ENCODE measurements at regions not wholly inside any gene's neighbourhood (a gene's known extent, or its start where the extent isn't known, plus 50 kb on each side); places are given as distances from the start of the nearest gene placed in this dataset.
"Not testable (repeated sequence)": the region's sequence is repeated elsewhere in the genome, so short reads cannot be mapped to it uniquely, and the experiment has no call there.

- no peak for DNase-seq (ENCODE audit: low read depth)
Measured at GRCh38 chr12:13562915-13563742, 366.6 kb downstream of the EMP1 start.

DNA sequence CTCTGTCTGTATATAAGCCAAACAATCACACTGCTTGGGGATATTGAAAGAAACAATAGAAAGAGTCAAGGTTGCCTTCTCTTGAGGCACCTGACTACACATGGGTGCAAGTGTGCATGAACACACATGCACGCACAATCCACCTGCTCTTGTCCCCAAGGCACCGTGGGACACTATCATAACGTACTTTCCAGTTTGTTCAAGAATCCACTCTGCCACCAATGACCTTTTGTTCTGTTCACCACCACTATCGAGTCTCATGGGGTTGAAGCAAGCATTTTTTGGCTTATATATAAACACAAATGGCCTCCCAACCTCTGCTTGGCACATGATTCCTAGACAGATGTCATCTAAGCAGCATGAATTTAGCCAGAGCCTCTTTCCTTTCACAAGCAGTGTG lies 365.4 kb downstream of the EMP1 start:
- no peak for DNase-seq (ENCODE audit: low read depth)

DNA sequence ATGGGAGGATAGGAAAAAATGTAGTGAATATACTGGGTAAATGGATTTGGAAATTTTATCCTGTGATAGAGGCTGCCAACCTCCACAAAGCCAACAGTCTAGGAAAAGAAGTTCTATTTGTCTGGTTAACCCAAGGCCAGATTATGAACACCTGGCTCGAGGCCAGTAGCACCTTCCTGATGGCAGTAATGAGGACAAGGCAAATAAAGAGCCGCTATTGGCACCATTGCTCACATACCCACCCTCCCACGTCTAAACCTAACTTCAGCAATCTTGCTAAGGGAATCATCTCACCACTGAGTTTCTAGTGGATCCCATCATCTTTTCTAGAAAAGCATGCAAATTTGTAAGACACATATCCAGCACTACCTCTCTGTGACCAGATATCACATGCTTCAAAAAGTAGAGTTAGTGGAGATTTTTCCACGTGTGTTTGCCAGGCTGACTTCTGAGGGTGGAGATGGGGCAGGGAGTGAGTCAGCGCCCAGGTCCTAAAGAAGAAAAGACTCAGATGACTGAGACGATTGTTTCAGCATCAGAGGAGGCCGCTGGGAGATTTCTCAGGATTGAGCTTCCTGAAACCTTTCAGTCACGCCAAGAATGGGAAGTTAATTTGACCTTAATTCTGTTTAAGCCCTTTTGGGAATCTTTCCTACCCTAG lies 362.9 kb downstream of the EMP1 start:
- DNase-seq (ENCODE audit: low read depth): no peak

- no peak for DNase-seq (ENCODE audit: low read depth)
Measured at GRCh38 chr12:13552830-13553229, 356.3 kb downstream of the EMP1 start.

- no peak for DNase-seq (ENCODE audit: low read depth)
Measured at GRCh38 chr12:13547283-13547682, 350.8 kb downstream of the EMP1 start.

DNA sequence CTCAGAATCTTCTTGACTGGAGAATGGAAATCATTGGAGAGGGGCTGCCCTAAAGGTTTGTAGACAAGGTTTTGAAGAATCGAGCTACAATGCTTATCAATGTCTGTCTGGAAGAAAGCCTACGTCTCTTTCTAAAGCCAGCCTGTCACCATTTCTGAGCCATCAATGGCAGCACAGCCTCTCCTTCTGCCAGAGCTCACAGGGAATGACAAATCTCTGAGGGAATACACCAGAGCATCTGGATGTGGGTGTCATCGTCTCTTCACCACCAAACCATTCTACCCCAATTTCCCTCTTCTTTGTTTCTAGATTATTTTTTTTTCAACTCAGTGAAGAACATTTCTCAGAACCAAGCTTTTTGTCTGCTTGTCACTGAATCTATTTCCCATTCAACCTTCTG lies 349.7 kb downstream of the EMP1 start:
- no peak for DNase-seq (ENCODE audit: low read depth)

DNA sequence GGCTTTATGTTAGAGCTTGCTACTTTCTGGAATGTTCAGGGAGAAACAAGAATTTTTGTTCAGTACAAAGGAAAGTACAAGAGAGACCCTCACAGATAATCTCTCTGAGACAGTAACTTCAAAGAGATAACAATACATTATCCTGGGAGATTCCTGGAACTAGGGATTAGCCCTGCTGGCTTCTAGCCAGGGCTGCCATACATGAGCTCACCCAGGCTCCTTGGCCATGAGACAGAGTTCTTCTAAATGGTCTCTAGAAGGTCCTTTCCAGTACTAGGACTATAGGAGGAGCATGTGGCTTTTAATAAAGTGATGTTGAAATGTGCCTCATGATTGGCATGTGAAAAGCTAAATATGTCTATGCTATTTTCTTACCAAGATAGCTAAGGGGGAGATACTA lies 342.5 kb downstream of the EMP1 start:
- no peak for DNase-seq (ENCODE audit: low read depth)

DNA sequence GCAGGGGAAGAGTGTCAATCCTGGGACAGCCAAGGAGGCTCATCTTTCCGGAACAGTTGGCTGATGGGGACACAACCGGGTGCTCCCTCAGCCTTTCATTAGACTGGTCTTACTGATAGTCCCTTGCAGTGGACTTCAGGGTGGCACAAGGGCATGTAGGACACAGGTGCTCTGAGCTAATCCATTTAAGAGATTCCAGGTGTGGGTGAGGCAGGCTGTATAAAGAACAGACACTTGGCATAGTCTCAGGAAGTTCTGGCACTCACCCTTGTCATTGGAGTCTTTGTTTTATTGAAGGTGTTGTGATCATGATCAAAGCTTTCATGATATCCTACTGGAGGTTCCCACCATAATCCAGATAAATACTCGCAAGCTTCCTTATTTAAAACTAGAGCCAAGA lies 341.6 kb downstream of the EMP1 start:
- no peak for DNase-seq (ENCODE audit: low read depth)

DNA sequence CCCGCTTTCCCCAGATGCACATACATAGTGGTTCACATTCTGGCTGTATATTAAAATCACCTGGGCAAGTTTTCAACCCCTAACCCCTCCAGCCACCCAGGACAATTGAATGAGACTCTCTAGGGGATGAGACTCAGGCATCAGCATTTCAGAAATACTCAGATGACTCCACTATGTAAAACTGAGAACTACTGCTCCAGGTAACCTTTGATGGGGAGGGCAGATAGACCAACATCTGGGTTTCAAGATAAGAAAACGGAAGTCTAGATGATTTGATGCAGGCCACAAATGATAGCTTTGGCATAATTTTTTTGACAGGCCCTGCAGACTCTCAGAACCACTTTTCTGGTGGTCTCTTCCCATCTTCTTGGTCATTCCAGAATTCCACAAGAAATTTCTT lies 341.1 kb downstream of the EMP1 start:
- no peak for DNase-seq (ENCODE audit: low read depth)

GRCh38 chr12:13536219-13536910 lies 339.8 kb downstream of the EMP1 start:
- DNase-seq (ENCODE audit: low read depth): no peak

GRCh38 chr12:13534645-13535398 lies 338.3 kb downstream of the EMP1 start:
- DNase-seq (ENCODE audit: low read depth): no peak

DNA sequence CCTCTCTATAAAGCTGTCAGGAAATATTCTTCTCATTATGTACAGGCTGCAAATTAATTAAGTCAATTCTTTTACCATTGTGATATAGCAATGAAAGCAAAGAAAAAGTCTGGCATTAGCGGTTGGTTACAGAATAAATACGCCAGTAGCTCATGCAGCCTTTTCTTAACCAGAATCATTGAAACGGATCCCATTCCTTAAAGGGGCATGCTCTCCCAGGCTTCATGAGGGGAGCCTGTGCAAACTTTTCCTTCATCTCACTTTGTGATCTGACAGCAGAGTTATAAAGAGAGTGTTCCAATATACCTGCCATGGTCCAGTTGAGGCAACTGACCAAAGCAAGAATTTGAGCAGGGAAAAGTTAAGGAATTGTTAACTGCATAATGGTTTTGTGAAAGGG lies 337.7 kb downstream of the EMP1 start:
- no peak for DNase-seq (ENCODE audit: low read depth)

GRCh38 chr12:13530966-13531365 lies 334.4 kb downstream of the EMP1 start:
- DNase-seq (ENCODE audit: low read depth): no peak

GRCh38 chr12:13526185-13526921 lies 329.8 kb downstream of the EMP1 start:
- DNase-seq (ENCODE audit: low read depth): not testable (repeated sequence)

DNA sequence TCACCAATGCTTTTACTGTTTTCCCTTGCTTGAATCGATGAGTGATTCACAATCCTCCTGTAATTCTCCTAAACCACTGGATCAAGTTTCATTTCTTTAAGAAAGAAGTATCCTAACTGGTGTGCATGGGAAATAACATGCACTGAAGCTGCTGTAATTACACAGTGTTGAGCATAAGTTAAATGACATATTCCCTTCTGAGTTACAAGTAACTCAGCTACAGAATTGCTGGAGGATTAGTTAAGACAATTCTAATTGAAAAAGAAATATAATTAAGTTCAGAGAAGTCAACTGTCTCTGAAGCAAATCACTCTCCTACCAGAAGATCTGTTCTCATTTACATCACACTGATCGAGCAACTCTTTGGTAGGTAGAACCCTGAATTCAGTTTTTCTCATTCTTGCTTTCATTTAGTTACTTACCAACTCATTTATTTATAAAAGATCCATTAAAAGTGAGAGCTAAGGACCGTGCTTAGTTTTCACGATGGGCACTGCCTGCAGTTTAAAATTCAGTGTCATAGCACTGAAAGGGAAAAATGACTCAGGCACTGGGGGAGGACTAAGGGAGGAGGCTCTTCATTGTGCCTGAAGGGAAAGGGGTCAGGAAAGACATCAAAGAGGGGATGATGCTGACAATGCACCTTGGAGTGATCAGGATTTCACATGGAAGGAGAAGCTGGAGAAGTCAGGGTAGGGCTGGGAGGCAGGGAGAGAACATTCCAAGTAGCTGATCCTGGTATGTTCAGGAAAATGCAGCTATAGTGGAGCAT lies 327.2 kb downstream of the EMP1 start:
- no peak for DNase-seq (ENCODE audit: low read depth)

- not testable (repeated sequence) for DNase-seq (ENCODE audit: low read depth)
Measured at GRCh38 chr12:13518034-13518433, 321.5 kb downstream of the EMP1 start.

DNA sequence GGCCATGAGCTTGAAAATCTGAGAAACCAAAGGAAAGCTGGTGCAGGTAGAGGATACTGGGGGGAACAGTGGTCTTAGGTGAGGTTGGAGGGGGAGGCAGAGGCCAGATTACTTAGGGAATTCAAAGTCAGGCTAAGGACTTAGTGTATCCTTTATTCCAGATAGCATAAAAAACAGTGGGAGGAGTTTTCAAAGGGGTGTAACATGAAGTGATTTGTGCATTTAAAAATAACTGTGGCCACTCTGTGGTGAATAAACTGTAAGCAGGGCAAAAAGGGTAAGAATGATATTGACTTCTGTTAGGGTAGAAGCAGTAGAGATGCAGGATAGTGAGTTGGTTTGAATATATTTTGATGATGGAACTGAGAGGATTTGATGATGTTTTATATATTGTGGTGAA lies 313.2 kb downstream of the EMP1 start:
- DNase-seq (ENCODE audit: low read depth): no peak

GRCh38 chr12:13505636-13506035 lies 309.1 kb downstream of the EMP1 start:
- no peak for DNase-seq (ENCODE audit: low read depth)

DNA sequence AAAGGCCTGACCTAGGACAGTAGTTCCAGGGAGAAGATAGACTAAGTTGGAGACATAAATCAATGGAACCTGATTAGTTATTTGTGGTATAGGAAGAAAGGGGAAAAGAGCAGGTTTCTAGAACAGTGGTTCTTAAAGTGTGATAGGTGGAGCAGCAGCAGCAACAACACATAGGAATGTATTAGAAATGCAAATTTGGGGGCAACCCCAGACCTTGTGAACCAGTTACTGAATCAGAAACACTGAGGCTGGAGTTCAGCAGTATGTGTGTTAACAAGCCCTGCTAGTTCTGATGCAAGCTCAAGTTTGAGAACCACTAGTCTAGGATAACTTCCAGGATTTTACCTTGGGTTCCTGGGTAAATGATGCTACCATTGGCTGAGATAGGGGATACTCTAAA lies 308.7 kb downstream of the EMP1 start:
- no peak for DNase-seq (ENCODE audit: low read depth)

DNA sequence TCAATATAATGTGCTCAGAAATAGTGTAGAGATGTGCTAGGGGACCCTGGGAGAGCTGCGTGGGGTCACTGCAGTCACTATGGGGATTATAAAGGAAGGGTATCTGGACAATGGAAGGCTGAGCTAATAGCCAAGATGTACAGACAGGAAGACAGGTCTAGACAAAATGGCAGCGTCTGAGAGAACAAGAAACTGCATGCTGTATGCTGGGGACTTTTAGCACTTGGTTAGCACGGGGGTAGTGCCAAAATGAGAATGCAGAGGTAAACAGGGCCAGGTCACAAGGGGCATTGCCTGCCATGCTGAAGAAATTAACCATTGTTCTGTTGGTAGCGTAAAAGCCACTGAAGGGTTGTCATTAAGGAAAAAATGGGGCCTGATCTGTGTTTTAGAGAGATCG lies 308.2 kb downstream of the EMP1 start:
- no peak for DNase-seq (ENCODE audit: low read depth)

GRCh38 chr12:13504074-13504473 lies 307.5 kb downstream of the EMP1 start:
- no peak for DNase-seq (ENCODE audit: low read depth)

All from activated T-helper 9 cell treated with anti-CD3 and anti-CD28 coated beads, Interleukin-2, amount 50 U/mL, for 16 hours (primary cell).